Vagina (tissue), 2 donors: ENCODE measurements at regions not wholly inside any gene's neighbourhood (a gene's known extent, or its start where the extent isn't known, plus 50 kb on each side); places are given as distances from the start of the nearest gene placed in this dataset.
A peak's percentile ranks its signal among the peaks of the same experiment; 100 is the strongest.

Experiments used
- DNase-seq, 2 donors: peaks; one replicate each; pipeline ENCODE4 v3.0.0-alpha.2; 2017; ENCODE audit errors: extremely low spot score in 2 of 2
- H3K27ac ChIP-seq: fragments of 200-600 bp; sonication (generic); one replicate; pipeline ENCODE4 v1.5.1; 2019
- H3K27me3 ChIP-seq: fragments of 200-600 bp; sonication (generic); one replicate; pipeline ENCODE4 v1.5.1; 2019
- H3K36me3 ChIP-seq, 2 donors: fragments of 200-600 bp; sonication (generic); one replicate each; pipeline ENCODE4 v1.5.1; 2017 to 2019
- H3K4me1 ChIP-seq: fragments of 200-600 bp; sonication (generic); one replicate; pipeline ENCODE4 v1.5.1; 2019
- H3K4me3 ChIP-seq, 2 donors: fragments of 200-600 bp; sonication (generic); 1 replicate in 1 of 2; 2 replicates in 1 of 2; pipeline ENCODE4 v1.5.1; 2016 to 2019
- H3K9me3 ChIP-seq: fragments of 200-600 bp; sonication (generic); one replicate; pipeline ENCODE4 v1.5.1; 2019
- CTCF ChIP-seq, 3 experiments: fragments of 450-650 bp in 2 of 3; fragments of 200-600 bp in 1 of 3; sonication (generic) in 1 of 3; IDR thresholded peaks; one replicate each; pipeline ENCODE4 v1.5.1; 2017 to 2019; ENCODE audit warnings: antibody characterized with exemption in 3 of 3, mild to moderate bottlenecking in 2 of 3, moderate library complexity in 2 of 3
- POLR2A ChIP-seq, 2 donors: fragments of 450-650 bp; IDR thresholded peaks; one replicate each; pipeline ENCODE4 v1.6.1; 2017; ENCODE audit warnings: antibody characterized with exemption in 2 of 2, mild to moderate bottlenecking in 2 of 2, moderate library complexity in 2 of 2
- POLR2AphosphoS5 ChIP-seq, 2 donors: sonication (generic); formaldehyde crosslinking; IDR thresholded peaks; one replicate each; pipeline ENCODE4 v1.9.0; 2017; ENCODE audit warnings: antibody characterized with exemption in 2 of 2, mild to moderate bottlenecking in 2 of 2, low read depth in 1 of 2; ENCODE audit not compliant: insufficient read depth in 1 of 2
- intact Hi-C: fragments of 100-400 bp; cut with DNase I; formaldehyde crosslinking; loops from one replicate; pipeline ENCODE4 v1.15.1; 2023

GRCh38 chr4:138034871-138035270 is 207.3 kb downstream of the SLC7A11 start:
- peaks cover 5% of the 10 kb centered on the region for H3K4me1 ChIP-seq
- no peaks in the 10 kb centered on the region for H3K27me3 ChIP-seq
- no peak overlapping the region for H3K4me3 ChIP-seq
- H3K36me3 ChIP-seq, result no peaks in the 10 kb centered on the region
- no peak for TF ChIP-seq CTCF (IDR thresholded peaks at IDR 0.05)
- TF ChIP-seq POLR2A (IDR thresholded peaks at IDR 0.05), result no peak
- TF ChIP-seq POLR2AphosphoS5 (IDR thresholded peaks at IDR 0.05; ENCODE audit: insufficient read depth in 1 of 2, low read depth in 1 of 2), result peak in 1 of 2 donors; percentile 90
- DNase-seq, result no peak
- no peaks in the 10 kb centered on the region for H3K9me3 ChIP-seq
- intact Hi-C loops, result no loop called here
- no peak overlapping the region for H3K27ac ChIP-seq

GRCh38 chr4:138032222-138032621 is 209.9 kb downstream of the SLC7A11 start:
- Histone ChIP-seq H3K9me3 (no peaks in the 10 kb centered on the region), H3K4me3 (no peak overlapping the region), H3K36me3 (no peaks in the 10 kb centered on the region), H3K27me3 (no peaks in the 10 kb centered on the region), H3K27ac (no peak overlapping the region), H3K4me1 (peaks cover 5% of the 10 kb centered on the region)
- intact Hi-C loops, result no loop called here
- TF ChIP-seq CTCF (IDR thresholded peaks at IDR 0.05) (no peak), POLR2AphosphoS5 (IDR thresholded peaks at IDR 0.05; ENCODE audit: insufficient read depth in 1 of 2, low read depth in 1 of 2) (no peak), POLR2A (IDR thresholded peaks at IDR 0.05) (no peak)
- no peak for DNase-seq

GRCh38 chr4:138030375-138030774 is 211.8 kb downstream of the SLC7A11 start:
- intact Hi-C loops, result no loop called here
- no peak overlapping the region for H3K27ac ChIP-seq

GRCh38 chr4:138028923-138029322 is 213.2 kb downstream of the SLC7A11 start:
- no peak for DNase-seq
- intact Hi-C loops, result no loop called here

More at GRCh38 chr4:138030375-138030774, 211.8 kb downstream of the SLC7A11 start:
- no peak for DNase-seq
- TF ChIP-seq POLR2A (IDR thresholded peaks at IDR 0.05) (no peak), CTCF (IDR thresholded peaks at IDR 0.05) (no peak), POLR2AphosphoS5 (IDR thresholded peaks at IDR 0.05; ENCODE audit: insufficient read depth in 1 of 2, low read depth in 1 of 2) (no peak)
- Histone ChIP-seq H3K36me3 (no peaks in the 10 kb centered on the region), H3K27me3 (no peaks in the 10 kb centered on the region), H3K4me3 (no peak overlapping the region), H3K4me1 (no peaks in the 10 kb centered on the region), H3K9me3 (no peaks in the 10 kb centered on the region)

More at GRCh38 chr4:138028923-138029322, 213.2 kb downstream of the SLC7A11 start:
- no peak overlapping the region for H3K4me3 ChIP-seq
- H3K36me3 ChIP-seq, result no peaks in the 10 kb centered on the region
- H3K27me3 ChIP-seq, result no peaks in the 10 kb centered on the region
- TF ChIP-seq CTCF (IDR thresholded peaks at IDR 0.05) (no peak), POLR2AphosphoS5 (IDR thresholded peaks at IDR 0.05; ENCODE audit: insufficient read depth in 1 of 2, low read depth in 1 of 2) (no peak), POLR2A (IDR thresholded peaks at IDR 0.05) (no peak)
- H3K9me3 ChIP-seq, result no peaks in the 10 kb centered on the region
- no peaks in the 10 kb centered on the region for H3K4me1 ChIP-seq
- no peak overlapping the region for H3K27ac ChIP-seq
